GM18907 (cell line): ENCODE measurements at regions not wholly inside any gene's neighbourhood (a gene's known extent, or its start where the extent isn't known, plus 50 kb on each side); places are given as distances from the start of the nearest gene placed in this dataset.
A peak's percentile ranks its signal among the peaks of the same experiment; 100 is the strongest.

Experiments
- ATAC-seq: cut with Tn5 transposase; IDR thresholded peaks from one replicate; pipeline ENCODE4 v1.9.1; 2021; ENCODE audit warnings: mild to moderate bottlenecking, moderate library complexity; ENCODE audit not compliant: unreplicated experiment

GRCh38 chr17:81345228-81346089 is 49.8 kb upstream of the BAHCC1 start:
- ATAC-seq = peak; percentile 40
